Pancreas (tissue), 10 donors: ENCODE measurements at regions not wholly inside any gene's neighbourhood (a gene's known extent, or its start where the extent isn't known, plus 50 kb on each side); places are given as distances from the start of the nearest gene placed in this dataset.

Experiments used
- ATAC-seq, 4 donors: fragments of 200-7000 bp; cut with Tn5 transposase; one replicate each; pipeline versions ENCODE4 v1.8.0 to v1.9.1; 2020; ENCODE audit warnings: mild to moderate bottlenecking in 4 of 4, moderate library complexity in 4 of 4
- DNase-seq, 6 donors: peaks; one replicate each; pipeline ENCODE4 v3.0.0-alpha.2; 2020
- FAIRE-seq: peaks from 2 replicates; lab custom pipeline; 2012; peaks lifted over from hg19 to GRCh38; lab: Jason Lieb, UNC
- H3K27ac ChIP-seq, 4 donors: fragments of 200-600 bp; sonication (generic); 1 replicate in 3 of 4; 2 replicates in 1 of 4; pipeline versions ENCODE4 v1.5.0 to v1.8.0; 2020
- H3K27me3 ChIP-seq, 4 donors: fragments of 200-600 bp; one replicate each; pipeline ENCODE4 v1.8.0; 2021
- H3K36me3 ChIP-seq, 3 donors: fragments of 200-600 bp; sonication (generic) in 1 of 3; one replicate each; pipeline versions ENCODE4 v1.5.0 to v1.8.0; 2020 to 2021
- H3K4me1 ChIP-seq, 3 donors: fragments of 200-600 bp; one replicate each; pipeline ENCODE4 v1.8.0; 2021
- H3K4me3 ChIP-seq, 4 donors: fragments of 200-600 bp; sonication (generic) in 2 of 4; one replicate each; pipeline versions ENCODE4 v1.5.0 to v1.8.0; 2020 to 2021
- H3K9me3 ChIP-seq, 4 donors: fragments of 200-600 bp; one replicate each; pipeline ENCODE4 v1.8.0; 2021
- WGBS, 2 donors: extraction: QIAGEN DNeasy Blood & Tissue Kit; methylation state at CpG; one replicate each; pipeline ENCODE4 v1.1.7; 2013; 5-methylcytosine and 5-hydroxymethylcytosine counted together
- intact Hi-C, 3 donors: fragments of 100-400 bp; cut with DNase I; formaldehyde crosslinking; loops; one replicate each; pipeline versions ENCODE4 v1.11.1 to v1.14.2; 2022
- TF ChIP-seq, protein P1 (sequence below), 4 donors: fragments of 200-600 bp; sonication (generic) in 3 of 4; IDR thresholded peaks; one replicate each; pipeline versions ENCODE4 v1.5.0 to v1.8.0; 2021; ENCODE audit warnings: antibody characterized with exemption in 4 of 4
- donor health status: healthy with polysubstance abuse.
- donor health status: DM: no; HTN: no; CAD: no; lungs with moderate emphysema.
- donor health status: DM: no; HTN: no; CAD: no.
- donor health status: control.
- donor health status: control.
- donor health status: Bipolar disorder and iron deficiency.
- donor health status: DM: yes; HTN: yes; CAD: no.
- donor health status: DM: no; HTN: no; CAD: no.
- donor health status: DM: no; HTN: no; CAD: no.
- donor health status: DM: yes; HTN: yes; CAD: no.

DNA sequence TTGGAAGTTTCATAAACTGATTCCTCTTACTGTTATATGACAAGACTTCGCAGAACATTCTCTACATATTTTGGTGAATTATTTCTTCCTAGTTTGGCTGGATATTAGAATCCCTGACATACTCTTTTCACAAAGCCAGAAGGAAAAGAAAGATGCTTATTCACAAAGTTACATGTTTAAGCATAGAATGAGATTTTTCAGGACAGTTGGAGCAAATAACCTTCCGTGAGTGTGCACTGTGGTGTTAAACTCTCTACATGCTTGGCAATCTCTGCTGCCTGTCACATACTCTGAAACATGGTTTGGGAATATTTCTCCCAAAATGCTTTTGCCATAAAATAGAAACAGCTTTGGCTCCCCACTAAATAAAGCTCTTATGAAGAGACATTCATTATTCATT, 230.0 kb upstream of the MTNR1B start:
- TF ChIP-seq, protein P1, sequence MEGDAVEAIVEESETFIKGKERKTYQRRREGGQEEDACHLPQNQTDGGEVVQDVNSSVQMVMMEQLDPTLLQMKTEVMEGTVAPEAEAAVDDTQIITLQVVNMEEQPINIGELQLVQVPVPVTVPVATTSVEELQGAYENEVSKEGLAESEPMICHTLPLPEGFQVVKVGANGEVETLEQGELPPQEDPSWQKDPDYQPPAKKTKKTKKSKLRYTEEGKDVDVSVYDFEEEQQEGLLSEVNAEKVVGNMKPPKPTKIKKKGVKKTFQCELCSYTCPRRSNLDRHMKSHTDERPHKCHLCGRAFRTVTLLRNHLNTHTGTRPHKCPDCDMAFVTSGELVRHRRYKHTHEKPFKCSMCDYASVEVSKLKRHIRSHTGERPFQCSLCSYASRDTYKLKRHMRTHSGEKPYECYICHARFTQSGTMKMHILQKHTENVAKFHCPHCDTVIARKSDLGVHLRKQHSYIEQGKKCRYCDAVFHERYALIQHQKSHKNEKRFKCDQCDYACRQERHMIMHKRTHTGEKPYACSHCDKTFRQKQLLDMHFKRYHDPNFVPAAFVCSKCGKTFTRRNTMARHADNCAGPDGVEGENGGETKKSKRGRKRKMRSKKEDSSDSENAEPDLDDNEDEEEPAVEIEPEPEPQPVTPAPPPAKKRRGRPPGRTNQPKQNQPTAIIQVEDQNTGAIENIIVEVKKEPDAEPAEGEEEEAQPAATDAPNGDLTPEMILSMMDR (IDR thresholded peaks at IDR 0.05), result no peak
- H3K4me3 ChIP-seq, result no peak overlapping the region
- ATAC-seq (no peak), FAIRE-seq (no peak), DNase-seq (no peak)
- intact Hi-C loops, result no loop called here
- H3K27ac ChIP-seq, result no peak overlapping the region
- no peaks in the 10 kb centered on the region for H3K27me3 ChIP-seq
- no peaks in the 10 kb centered on the region for H3K36me3 ChIP-seq
- 74 to 80% methylated on average over 2 of the region's 2 CpGs for whole genome bisulfite sequencing, 2 donors
- H3K4me1 ChIP-seq, result no peaks in the 10 kb centered on the region
- no peaks in the 10 kb centered on the region for H3K9me3 ChIP-seq

- TF ChIP-seq, protein P1 (IDR thresholded peaks at IDR 0.05), result no peak
- no peak for ATAC-seq
- WGBS, 2 donors, result 65 to 67% methylated on average over 2 of the region's 2 CpGs
Measured at GRCh38 chr11:92740276-92740675, 229.2 kb upstream of the MTNR1B start.

GRCh38 chr11:92744929-92745585, 224.4 kb upstream of the MTNR1B start:
- Histone ChIP-seq H3K9me3 (no peaks in the 10 kb centered on the region), H3K4me1 (no peaks in the 10 kb centered on the region), H3K27ac (no peak overlapping the region), H3K36me3 (no peaks in the 10 kb centered on the region), H3K4me3 (no peak overlapping the region), H3K27me3 (no peaks in the 10 kb centered on the region)
- TF ChIP-seq, protein P1 (IDR thresholded peaks at IDR 0.05), result no peak
- FAIRE-seq (no peak), DNase-seq (no peak), ATAC-seq (no peak)
- intact Hi-C loops, result no loop called here
- WGBS, 2 donors, result 82 to 85% methylated on average over 4 of the region's 4 CpGs

More at GRCh38 chr11:92740276-92740675, 229.2 kb upstream of the MTNR1B start:
- FAIRE-seq (no peak), DNase-seq (no peak)
- Histone ChIP-seq H3K36me3 (no peaks in the 10 kb centered on the region), H3K4me3 (no peak overlapping the region), H3K27me3 (no peaks in the 10 kb centered on the region), H3K4me1 (no peaks in the 10 kb centered on the region), H3K27ac (no peak overlapping the region), H3K9me3 (no peaks in the 10 kb centered on the region)
- intact Hi-C loops, result no loop called here

- intact Hi-C loops, result no loop called here
- TF ChIP-seq, protein P1 (IDR thresholded peaks at IDR 0.05), result no peak
- no peak overlapping the region for H3K4me3 ChIP-seq
- ATAC-seq (peak in 1 of 4 donors; percentile 37), DNase-seq (no peak), FAIRE-seq (no peak)
- H3K4me1 ChIP-seq, result peaks cover 3 to 14% (median 6%) of the 10 kb centered on the region in 3 donors
- H3K9me3 ChIP-seq, result no peaks in the 10 kb centered on the region
- 77 to 78% methylated on average over 5 of the region's 5 CpGs for WGBS, 2 donors
- no peaks in the 10 kb centered on the region for H3K27me3 ChIP-seq
- no peaks in the 10 kb centered on the region for H3K36me3 ChIP-seq
- H3K27ac ChIP-seq, result no peak overlapping the region
Measured at GRCh38 chr11:92750794-92751193, 218.7 kb upstream of the MTNR1B start.

DNA sequence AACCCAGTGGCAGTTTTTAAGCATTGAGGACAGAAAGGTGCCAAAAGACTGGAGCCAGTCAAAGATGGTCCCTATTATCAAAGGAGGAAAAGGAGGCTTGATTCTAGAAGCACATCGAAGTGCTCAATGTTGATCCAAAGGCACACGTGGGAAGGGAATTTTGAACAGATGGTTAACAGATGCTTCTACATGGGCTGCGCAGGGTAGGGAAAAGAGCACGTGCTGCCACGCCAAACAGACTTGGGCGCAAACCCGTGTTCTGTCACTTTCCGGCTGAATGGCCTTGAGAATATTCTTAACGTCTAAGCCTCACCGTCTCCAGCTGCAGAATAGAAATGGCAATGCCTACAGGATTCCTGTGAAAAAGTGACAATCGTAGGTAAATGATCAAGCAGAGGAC, 217.9 kb upstream of the MTNR1B start:
- peaks cover 3 to 14% (median 6%) of the 10 kb centered on the region in 3 donors for H3K4me1 ChIP-seq
- FAIRE-seq (no peak), ATAC-seq (peak; percentile 73 to 96 (median 84)), DNase-seq (peak in 3 of 6 donors; percentile 17 to 55 (median 33))
- H3K36me3 ChIP-seq, result no peaks in the 10 kb centered on the region
- 29 to 38% methylated on average over 11 of the region's 11 CpGs for WGBS, 2 donors
- no peaks in the 10 kb centered on the region for H3K27me3 ChIP-seq
- no peak overlapping the region for H3K27ac ChIP-seq
- no peaks in the 10 kb centered on the region for H3K9me3 ChIP-seq
- intact Hi-C loops, result no loop called here
- no peak overlapping the region for H3K4me3 ChIP-seq
- TF ChIP-seq, protein P1 (IDR thresholded peaks at IDR 0.05), result no peak
